OCI-LY7 (cell line): ENCODE measurements at regions not wholly inside any gene's neighbourhood (a gene's known extent, or its start where the extent isn't known, plus 50 kb on each side); places are given as distances from the start of the nearest gene placed in this dataset.

Experiments
- CTCF ChIP-seq: fragments of 200-600 bp; sonication (generic); conservative IDR thresholded peaks from 2 replicates; pipeline ENCODE4 v1.5.1; 2014; ENCODE audit warnings: mild to moderate bottlenecking, antibody characterized with exemption, low read length, moderate library complexity, mixed read lengths
- EZH2phosphoT487 ChIP-seq: fragments of 200-600 bp; sonication (generic); IDR thresholded peaks from 2 replicates; pipeline ENCODE4 v1.6.1; 2018; ENCODE audit warnings: low read depth, borderline replicate concordance, mild to moderate bottlenecking, mixed run types, antibody characterized with exemption, low read length, moderate library complexity, mixed read lengths

DNA sequence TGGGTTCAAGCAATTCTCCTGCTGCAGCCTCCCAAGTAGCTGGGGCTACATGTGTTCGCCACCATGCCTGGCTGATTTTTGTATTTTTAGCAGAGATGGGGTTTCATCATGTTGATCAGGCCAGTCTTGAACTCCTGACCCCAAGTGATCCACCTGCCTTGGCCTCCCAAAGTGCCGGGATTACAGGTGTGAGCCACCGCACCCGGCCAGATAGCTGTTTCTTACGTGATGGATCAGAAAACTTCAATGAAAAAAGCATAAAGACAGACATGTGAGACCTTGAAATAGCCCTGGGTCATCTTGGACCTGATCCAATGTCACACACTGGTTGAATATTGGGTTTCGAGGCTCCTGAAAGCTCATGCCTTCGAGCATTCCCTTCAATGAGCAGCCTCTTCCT lies 66.7 kb upstream of the RTN4 start:
- no peak for TF ChIP-seq EZH2phosphoT487
- no peak for TF ChIP-seq CTCF
